BLaER1 treated with 17β-estradiol and CSF1 and Interleukin-3, amounts not matched to agents 10 nM and 100 nM (cell line): ENCODE measurements at regions not wholly inside any gene's neighbourhood (a gene's known extent, or its start where the extent isn't known, plus 50 kb on each side); places are given as distances from the start of the nearest gene placed in this dataset.

ENCODE experiments used
- H3K27ac ChIP-seq, 11 experiments: shearing (Covaris generic); formaldehyde crosslinking; 2 replicates each; pipeline ENCODE4 v1.8.1; 2022
- H3K27me3 ChIP-seq, 11 experiments: shearing (Covaris generic); formaldehyde crosslinking; 2 replicates each; pipeline ENCODE4 v1.8.1; 2022
- H3K36me3 ChIP-seq, 11 experiments: shearing (Covaris generic); formaldehyde crosslinking; 2 replicates each; pipeline ENCODE4 v1.8.1; 2022
- H3K4me1 ChIP-seq, 10 experiments: shearing (Covaris generic); formaldehyde crosslinking; 2 replicates each; pipeline ENCODE4 v1.8.1; 2022
- H3K4me2 ChIP-seq, 11 experiments: shearing (Covaris generic); formaldehyde crosslinking; 2 replicates each; pipeline ENCODE4 v1.8.1; 2022
- H3K4me3 ChIP-seq, 10 experiments: shearing (Covaris generic); formaldehyde crosslinking; 2 replicates each; pipeline ENCODE4 v1.8.1; 2022
- H3K9ac ChIP-seq, 11 experiments: shearing (Covaris generic); formaldehyde crosslinking; 2 replicates each; pipeline ENCODE4 v1.8.1; 2022
- H3K9me3 ChIP-seq, 11 experiments: shearing (Covaris generic); formaldehyde crosslinking; replicated peaks in 1 of 11; 2 replicates each; pipeline ENCODE4 v1.8.1; 2022
- H4K20me1 ChIP-seq, 11 experiments: shearing (Covaris generic); formaldehyde crosslinking; 2 replicates each; pipeline ENCODE4 v1.8.1; 2022
- Cebpa-rat ChIP-seq, 11 experiments: shearing (Covaris generic); IDR thresholded peaks; 2 replicates each; pipeline ENCODE4 v1.8.1; 2022

DNA sequence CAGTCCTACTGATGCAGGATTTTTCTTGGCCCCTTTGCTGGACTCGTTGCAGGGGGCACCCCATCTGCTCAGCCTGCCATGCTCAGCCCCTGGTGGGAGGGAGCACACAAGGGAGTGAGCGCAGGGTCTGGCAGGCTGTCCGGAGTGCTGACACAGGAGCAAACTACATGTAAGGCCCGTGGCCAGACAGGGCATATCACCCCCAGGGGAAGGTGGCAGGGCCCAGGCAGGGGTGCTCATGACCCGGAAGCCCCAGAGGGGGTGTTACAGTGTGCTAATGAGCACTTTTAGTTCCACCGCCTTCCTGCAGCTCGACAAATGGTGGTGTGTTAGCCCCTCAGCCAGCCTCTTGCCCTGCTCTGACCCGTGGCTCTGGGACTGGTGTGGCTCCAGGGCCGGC lies 645.6 kb upstream of the TMEM132C start:
- TF ChIP-seq Cebpa-rat (IDR thresholded peaks at IDR 0.05), result no peak

DNA sequence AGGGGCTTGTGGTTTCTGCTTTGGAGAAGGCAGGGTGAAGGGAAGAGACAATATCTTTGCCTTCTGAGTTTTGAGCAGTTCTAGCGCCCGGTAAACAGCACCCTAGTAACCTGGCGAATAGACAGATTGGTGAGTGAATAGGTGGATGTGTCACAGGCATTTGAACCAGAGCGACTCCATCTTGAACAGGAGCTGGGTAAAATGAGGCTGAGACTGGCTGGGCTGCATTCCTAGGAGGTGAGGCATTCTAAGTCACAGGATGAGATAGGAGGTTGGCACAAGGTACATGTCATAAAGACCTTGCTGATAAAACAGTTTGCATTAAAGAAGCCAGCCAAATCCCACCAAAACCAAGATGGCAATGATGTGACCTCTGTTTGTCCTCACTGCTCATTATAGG lies 643.6 kb upstream of the TMEM132C start:
- no peak for TF ChIP-seq Cebpa-rat (IDR thresholded peaks at IDR 0.05)
- H3K4me3 ChIP-seq, result no peak overlapping the region
- no peak overlapping the region for H3K9ac ChIP-seq
- peaks cover 0 to 16% (median 7%) of the 10 kb centered on the region in 10 experiments; a peak in 11 of 20 replicates for H3K4me1 ChIP-seq
- H3K9me3 ChIP-seq, result peaks cover 12 to 27% (median 16%) of the 10 kb centered on the region in 11 experiments
- no peak overlapping the region for H3K27ac ChIP-seq
- no peaks in the 10 kb centered on the region for H4K20me1 ChIP-seq
- H3K36me3 ChIP-seq, result no peaks in the 10 kb centered on the region
- no peak overlapping the region for H3K4me2 ChIP-seq
- H3K27me3 ChIP-seq, result no peaks in the 10 kb centered on the region

More for the DNA sequence above, 645.6 kb upstream of the TMEM132C start:
- no peak overlapping the region for H3K4me2 ChIP-seq
- H3K9ac ChIP-seq, result no peak overlapping the region
- H3K4me3 ChIP-seq, result no peak overlapping the region
- H3K4me1 ChIP-seq, result no peaks in the 10 kb centered on the region
- H3K27ac ChIP-seq, result no peak overlapping the region
- no peaks in the 10 kb centered on the region for H3K36me3 ChIP-seq
- peaks cover 12 to 27% (median 16%) of the 10 kb centered on the region in 11 experiments for H3K9me3 ChIP-seq
- H3K27me3 ChIP-seq, result no peaks in the 10 kb centered on the region
- H4K20me1 ChIP-seq, result no peaks in the 10 kb centered on the region

DNA sequence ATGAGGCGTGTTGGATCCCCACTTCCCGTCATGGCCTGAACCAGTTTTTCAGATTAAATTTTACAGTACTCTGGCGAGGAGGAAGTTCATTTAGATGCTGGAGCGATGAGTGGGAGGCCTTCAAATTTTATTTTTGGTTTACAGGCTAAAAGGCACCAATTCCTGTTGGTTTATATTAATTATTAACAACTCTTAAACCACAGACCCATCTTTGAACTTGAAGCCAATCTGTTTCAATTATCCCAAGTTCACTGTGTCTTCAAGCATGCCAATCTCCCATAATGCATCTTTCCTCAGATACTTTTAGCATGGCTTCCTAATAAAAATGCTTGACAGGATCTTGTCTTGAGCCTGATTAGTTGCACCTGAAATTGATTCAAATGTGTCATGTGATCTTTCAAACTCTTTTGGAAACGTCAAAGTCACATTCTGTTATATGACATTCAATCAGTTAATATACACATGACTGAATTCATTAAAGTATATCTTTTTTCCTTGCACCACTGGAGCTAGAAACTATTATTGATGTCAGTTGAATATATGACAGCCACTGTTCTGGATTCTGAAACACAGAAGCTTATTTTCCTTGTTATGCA lies 641.7 kb upstream of the TMEM132C start:
- H3K27ac ChIP-seq, result no peak overlapping the region
- no peaks in the 10 kb centered on the region for H3K36me3 ChIP-seq
- H3K4me3 ChIP-seq, result no peak overlapping the region
- no peaks in the 10 kb centered on the region for H3K27me3 ChIP-seq
- no peaks in the 10 kb centered on the region for H4K20me1 ChIP-seq
- peaks cover 12 to 27% (median 16%) of the 10 kb centered on the region in 11 experiments for H3K9me3 ChIP-seq
- no peak overlapping the region for H3K4me2 ChIP-seq
- TF ChIP-seq Cebpa-rat (IDR thresholded peaks at IDR 0.05), result no peak
- H3K9ac ChIP-seq, result no peak overlapping the region
- H3K4me1 ChIP-seq, result peaks cover 0 to 29% (median 18%) of the 10 kb centered on the region in 10 experiments; a peak in 12 of 20 replicates

DNA sequence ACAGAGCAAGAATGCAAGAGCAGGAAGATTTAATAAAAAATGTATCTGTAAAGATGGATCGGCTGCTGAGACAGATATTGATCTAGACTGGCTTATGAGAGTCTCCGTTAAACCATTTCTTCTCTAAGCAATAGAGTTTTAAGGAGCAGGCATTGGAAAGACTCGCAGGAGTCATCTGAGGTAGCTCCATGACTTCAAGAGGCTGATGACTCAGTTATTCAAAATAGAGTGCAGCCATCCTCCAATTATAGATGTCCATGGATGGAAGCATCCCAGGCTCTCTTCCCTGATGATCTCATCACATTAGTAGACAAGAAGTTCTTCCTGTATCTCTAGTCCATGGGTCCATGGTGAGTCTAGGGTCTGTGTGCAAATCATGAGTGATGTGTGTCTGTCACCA lies 638.3 kb upstream of the TMEM132C start:
- Histone ChIP-seq H3K4me1 (peaks cover 0 to 29% (median 18%) of the 10 kb centered on the region in 10 experiments; a peak in 12 of 20 replicates), H3K4me2 (peak overlapping the region in 7 of 11 experiments; percentile 17 to 66 (median 38); a peak in 12 of 22 replicates), H3K9ac (no peak overlapping the region), H3K4me3 (no peak overlapping the region), H4K20me1 (no peaks in the 10 kb centered on the region), H3K27ac (no peak overlapping the region), H3K27me3 (no peaks in the 10 kb centered on the region), H3K9me3 (no peaks in the 10 kb centered on the region), H3K36me3 (no peaks in the 10 kb centered on the region)
- TF ChIP-seq Cebpa-rat (IDR thresholded peaks at IDR 0.05), result no peak

DNA sequence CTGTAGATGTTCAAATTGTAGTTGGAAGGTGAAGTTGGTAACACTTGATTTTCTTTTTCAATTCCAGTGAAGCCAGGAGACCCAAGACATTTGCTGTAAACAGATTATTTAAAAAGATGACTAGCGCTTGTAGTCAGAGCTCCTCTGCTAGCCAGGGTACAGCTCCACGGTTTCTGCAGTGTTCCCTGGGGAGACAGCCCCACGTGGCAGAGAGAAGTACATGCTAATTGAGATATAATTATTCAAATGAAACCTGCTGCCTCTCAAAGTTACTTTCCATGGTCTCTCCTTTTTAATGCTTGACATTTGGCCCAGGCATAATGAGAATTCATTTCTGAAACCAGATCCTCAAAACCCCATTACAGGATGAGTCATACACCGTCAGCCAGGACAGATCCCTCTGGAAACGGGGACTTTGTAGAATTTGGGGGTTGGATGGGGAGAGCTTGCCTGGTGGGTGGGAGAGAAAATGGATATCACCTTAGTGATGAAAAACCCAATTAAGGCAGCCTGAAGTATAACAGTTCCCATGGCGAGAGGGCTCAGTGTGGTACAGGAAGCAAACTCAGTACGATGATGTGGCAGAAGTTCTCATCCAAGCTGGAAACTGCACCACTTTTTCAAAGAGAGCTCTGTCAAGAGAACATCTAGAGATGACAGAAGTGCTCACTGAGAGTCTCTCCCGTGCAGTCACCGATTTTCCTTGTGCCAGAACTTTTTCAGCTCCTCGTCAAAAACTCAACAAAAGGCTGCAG lies 637.7 kb upstream of the TMEM132C start:
- Histone ChIP-seq H3K9me3 (no peaks in the 10 kb centered on the region; a peak in 2 of 22 replicates), H3K27ac (no peak overlapping the region), H3K27me3 (no peaks in the 10 kb centered on the region), H3K4me1 (peaks cover 0 to 29% (median 18%) of the 10 kb centered on the region in 10 experiments; a peak in 12 of 20 replicates), H3K4me3 (no peak overlapping the region), H3K9ac (no peak overlapping the region), H4K20me1 (no peaks in the 10 kb centered on the region), H3K36me3 (no peaks in the 10 kb centered on the region), H3K4me2 (peak overlapping the region in 6 of 11 experiments; percentile 17 to 66 (median 46); a peak in 12 of 22 replicates)
- no peak for TF ChIP-seq Cebpa-rat (IDR thresholded peaks at IDR 0.05)

DNA sequence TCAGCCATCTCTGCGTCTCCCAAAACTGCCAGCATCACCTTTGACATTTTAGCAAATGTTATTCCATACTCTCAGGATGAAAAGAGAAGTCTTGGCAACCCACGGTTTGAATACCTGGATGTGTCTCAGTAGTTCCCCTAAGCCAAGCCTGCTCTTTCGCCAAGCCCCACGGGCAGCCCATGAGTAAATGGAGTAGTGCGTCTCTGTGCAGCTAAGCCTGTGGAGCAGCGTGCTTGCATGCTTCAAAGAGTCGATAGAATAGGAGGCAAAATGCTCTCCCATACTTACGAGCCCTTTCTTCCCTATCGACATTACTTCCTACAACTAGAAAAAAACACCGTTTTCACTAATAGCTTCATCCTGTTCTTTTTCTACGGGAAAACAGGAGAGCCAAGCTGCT lies 634.5 kb upstream of the TMEM132C start:
- TF ChIP-seq Cebpa-rat (IDR thresholded peaks at IDR 0.05), result no peak

DNA sequence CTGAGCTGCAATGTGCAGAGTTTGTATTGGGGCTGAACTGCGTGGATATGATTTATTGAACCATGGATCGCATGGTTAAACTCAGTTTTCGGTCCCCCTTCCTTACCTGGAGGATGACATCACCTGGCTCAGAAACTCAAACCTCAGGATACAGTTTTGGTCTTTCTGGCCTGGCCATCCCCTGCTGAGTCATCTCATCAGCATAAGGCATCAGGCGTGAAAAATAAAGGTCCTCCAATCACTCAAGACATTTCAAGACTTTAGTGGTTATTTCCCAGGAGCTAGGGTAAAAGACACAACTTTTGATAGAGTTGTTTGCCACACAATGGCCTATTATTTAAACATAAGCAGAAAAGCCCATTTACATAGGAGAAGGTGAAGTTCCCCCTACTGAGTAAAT lies 631.1 kb upstream of the TMEM132C start:
- H3K27me3 ChIP-seq, result no peaks in the 10 kb centered on the region
- H3K4me1 ChIP-seq, result no peaks in the 10 kb centered on the region
- no peaks in the 10 kb centered on the region for H3K36me3 ChIP-seq
- no peak overlapping the region for H3K4me3 ChIP-seq
- no peaks in the 10 kb centered on the region for H4K20me1 ChIP-seq
- H3K9me3 ChIP-seq, result peaks cover 0 to 8% (median 0%) of the 10 kb centered on the region in 11 experiments; a peak in 8 of 22 replicates
- no peak overlapping the region for H3K9ac ChIP-seq
- TF ChIP-seq Cebpa-rat (IDR thresholded peaks at IDR 0.05), result no peak
- no peak overlapping the region for H3K27ac ChIP-seq
- no peak overlapping the region for H3K4me2 ChIP-seq

More for the DNA sequence above, 634.5 kb upstream of the TMEM132C start:
- H3K4me2 ChIP-seq, result no peak overlapping the region
- peaks cover 0 to 22% (median 16%) of the 10 kb centered on the region in 10 experiments; a peak in 12 of 20 replicates for H3K4me1 ChIP-seq
- H3K27ac ChIP-seq, result no peak overlapping the region
- no peak overlapping the region for H3K9ac ChIP-seq
- H4K20me1 ChIP-seq, result no peaks in the 10 kb centered on the region
- no peaks in the 10 kb centered on the region for H3K36me3 ChIP-seq
- H3K27me3 ChIP-seq, result no peaks in the 10 kb centered on the region
- no peak overlapping the region for H3K4me3 ChIP-seq
- no peaks in the 10 kb centered on the region; a peak in 2 of 22 replicates for H3K9me3 ChIP-seq

DNA sequence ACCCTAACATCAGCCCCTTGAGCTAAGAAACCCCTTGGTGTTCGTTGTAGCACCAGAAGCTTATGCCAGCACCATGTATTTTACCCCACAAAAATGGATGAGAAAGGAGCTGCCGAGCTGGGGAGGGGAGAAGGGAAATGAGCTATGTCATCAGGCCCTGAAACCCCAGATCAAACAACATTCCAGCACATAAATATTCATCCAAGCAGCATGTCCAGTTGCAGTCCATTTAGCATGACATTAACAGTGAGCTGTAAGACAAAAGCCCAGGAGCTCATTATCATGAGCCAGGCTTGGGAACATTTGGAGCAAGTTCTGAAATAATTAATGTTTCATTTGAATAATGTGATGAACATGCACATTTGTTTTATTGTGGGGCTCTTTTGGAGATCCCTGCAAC lies 630.1 kb upstream of the TMEM132C start:
- no peak for TF ChIP-seq Cebpa-rat (IDR thresholded peaks at IDR 0.05)
- Histone ChIP-seq H3K4me1 (no peaks in the 10 kb centered on the region), H3K4me2 (no peak overlapping the region), H4K20me1 (no peaks in the 10 kb centered on the region), H3K9ac (no peak overlapping the region), H3K36me3 (no peaks in the 10 kb centered on the region), H3K27me3 (no peaks in the 10 kb centered on the region), H3K9me3 (peaks cover 0 to 8% (median 0%) of the 10 kb centered on the region in 11 experiments; a peak in 8 of 22 replicates), H3K4me3 (no peak overlapping the region), H3K27ac (no peak overlapping the region)

DNA sequence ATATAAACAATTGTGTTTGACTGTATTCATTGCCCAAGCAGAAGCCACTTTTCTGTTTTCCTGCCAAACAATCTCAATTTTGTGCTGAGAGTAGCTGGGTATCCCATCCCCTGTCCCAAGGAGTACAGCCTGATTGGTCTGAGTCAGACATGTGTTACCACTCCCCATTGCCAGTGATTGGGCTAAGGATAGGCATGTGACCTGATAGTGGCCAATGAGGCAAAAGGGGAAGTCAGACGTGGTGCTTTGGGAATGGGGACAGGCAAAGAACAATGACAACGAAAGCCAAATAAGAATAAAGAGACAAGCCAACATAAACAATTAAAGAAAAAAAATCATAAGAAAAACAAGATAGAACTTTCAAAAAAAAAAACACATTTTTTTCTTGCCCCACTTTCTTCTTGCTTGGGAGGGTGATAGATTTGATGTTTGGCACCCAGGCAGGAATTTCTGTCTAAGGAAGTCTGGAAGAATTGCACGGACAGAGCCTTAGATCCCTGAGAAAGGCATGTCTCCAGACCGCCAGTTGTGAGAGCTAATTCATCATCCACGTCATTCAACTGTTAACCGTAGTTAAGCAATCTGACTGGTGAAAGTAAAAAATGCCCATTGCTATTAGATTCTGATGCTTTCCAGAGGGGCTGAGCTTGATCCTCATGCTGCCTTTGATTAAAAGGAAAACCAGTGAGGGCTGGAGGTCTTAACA lies 626.6 kb upstream of the TMEM132C start:
- no peaks in the 10 kb centered on the region for H3K27me3 ChIP-seq

More for the DNA sequence above, 626.6 kb upstream of the TMEM132C start:
- H3K27ac ChIP-seq, result no peak overlapping the region
- no peak overlapping the region for H3K9ac ChIP-seq
- H4K20me1 ChIP-seq, result no peaks in the 10 kb centered on the region
- no peak for TF ChIP-seq Cebpa-rat (IDR thresholded peaks at IDR 0.05)
- H3K4me1 ChIP-seq, result no peaks in the 10 kb centered on the region
- H3K9me3 ChIP-seq, result peaks cover 0 to 13% (median 10%) of the 10 kb centered on the region in 11 experiments; a peak in 13 of 22 replicates
- H3K4me3 ChIP-seq, result no peak overlapping the region
- no peak overlapping the region for H3K4me2 ChIP-seq
- no peaks in the 10 kb centered on the region for H3K36me3 ChIP-seq
